ENCODE measurements at regions not wholly inside any gene's neighbourhood (a gene's known extent, or its start where the extent isn't known, plus 50 kb on each side); places are given as distances from the start of the nearest gene placed in this dataset.

- ChIA-PET CTCF (interaction anchor here (0.9 kb wide), 1 partner anchor 26 kb away, joined by 3 read pairs; no protein-coding TSS in a partner anchor), POLR2A (no interaction called here)
- no peak for DNase-seq (ENCODE audit: extremely low spot score)
- TF ChIP-seq CTCF (IDR thresholded peaks at IDR 0.05; ENCODE audit: control extremely low read depth, extremely low read depth, low read depth, missing control alignments) = no peak
Measured at GRCh38 chr5:67378256-67378655, 181.7 kb upstream of the CD180 start.

GRCh38 chr5:67377631-67378030 is 181.0 kb upstream of the CD180 start:
- no peak for TF ChIP-seq CTCF (IDR thresholded peaks at IDR 0.05; ENCODE audit: control extremely low read depth, extremely low read depth, low read depth, missing control alignments)
- DNase-seq (ENCODE audit: extremely low spot score) = no peak
- POLR2A ChIA-PET = no interaction called here
- CTCF ChIA-PET = interaction anchor here (0.9 kb wide), 1 partner anchor 26 kb away, joined by 3 read pairs; no protein-coding TSS in a partner anchor

- TF ChIP-seq CTCF (IDR thresholded peaks at IDR 0.05; ENCODE audit: control extremely low read depth, extremely low read depth, low read depth, missing control alignments) = no peak
- no peak for DNase-seq (ENCODE audit: extremely low spot score)
- POLR2A ChIA-PET = no interaction called here
- CTCF ChIA-PET = no interaction called here
Measured at GRCh38 chr5:67375606-67376005, 179.0 kb upstream of the CD180 start.

GRCh38 chr5:67374378-67374777 is 177.8 kb upstream of the CD180 start:
- ChIA-PET POLR2A (no interaction called here), CTCF (no interaction called here)
- no peak for DNase-seq (ENCODE audit: extremely low spot score)
- no peak for TF ChIP-seq CTCF (IDR thresholded peaks at IDR 0.05; ENCODE audit: control extremely low read depth, extremely low read depth, low read depth, missing control alignments)

- no peak for TF ChIP-seq CTCF (IDR thresholded peaks at IDR 0.05; ENCODE audit: control extremely low read depth, extremely low read depth, low read depth, missing control alignments)
- DNase-seq (ENCODE audit: extremely low spot score) = no peak
- POLR2A ChIA-PET = no interaction called here
- CTCF ChIA-PET = no interaction called here
Measured at GRCh38 chr5:67373518-67373917, 176.9 kb upstream of the CD180 start.

DNA sequence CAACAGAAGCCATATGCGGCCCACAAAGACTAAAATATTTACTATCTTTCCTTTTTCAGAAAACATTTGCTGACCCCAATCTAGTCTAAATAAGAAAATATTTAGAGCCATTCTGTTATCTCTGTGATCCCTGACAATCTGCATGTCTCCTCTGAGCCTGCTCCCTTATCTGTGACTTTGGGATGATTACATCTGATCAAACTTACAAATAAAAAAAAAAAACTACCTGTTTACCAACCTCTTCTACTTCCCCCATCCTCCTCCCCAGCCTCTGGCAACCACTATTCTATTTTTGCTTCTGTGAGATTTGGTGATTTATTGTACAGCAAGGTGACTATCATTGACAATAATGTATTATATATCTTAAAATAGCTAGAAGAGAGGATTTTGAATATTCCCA is 176.3 kb upstream of the CD180 start:
- no peak for TF ChIP-seq CTCF (IDR thresholded peaks at IDR 0.05; ENCODE audit: control extremely low read depth, extremely low read depth, low read depth, missing control alignments)
- CTCF ChIA-PET = no interaction called here
- DNase-seq (ENCODE audit: extremely low spot score) = no peak
- POLR2A ChIA-PET = no interaction called here

- DNase-seq (ENCODE audit: extremely low spot score) = no peak
- ChIA-PET POLR2A (no interaction called here), CTCF (no interaction called here)
- TF ChIP-seq CTCF (IDR thresholded peaks at IDR 0.05; ENCODE audit: control extremely low read depth, extremely low read depth, low read depth, missing control alignments) = no peak
Measured at GRCh38 chr5:67371924-67372323, 175.3 kb upstream of the CD180 start.

Measured in GM10248 (cell line).